HEK293 (cell line): ENCODE measurements at regions not wholly inside any gene's neighbourhood (a gene's known extent, or its start where the extent isn't known, plus 50 kb on each side); places are given as distances from the start of the nearest gene placed in this dataset.

Source experiments
- CTCF ChIA-PET: fragments of 350-600 bp; formaldehyde crosslinking; extraction: SDS; loops from one replicate; lab custom pipeline; 2021; ENCODE audit warnings: antibody characterized with exemption; lab: Yijun Ruan, JAX
- POLR2A ChIA-PET: fragments of 300-600 bp; formaldehyde crosslinking; extraction: SDS; loops from one replicate; lab custom pipeline; 2020; ENCODE audit warnings: antibody characterized with exemption, inconsistent platforms; lab: Yijun Ruan, JAX
- H3K27ac ChIP-seq: fragments of 200-500 bp; sonication (Bioruptor generic); 2 replicates; pipeline ENCODE4 v1.5.1; 2014; ENCODE audit warnings: low read depth, low read length, control low read depth, inconsistent platforms; ENCODE audit errors: extremely low read depth
- H3K36me3 ChIP-seq, 2 experiments: fragments of 200-500 bp in 1 of 2; sonication (Bioruptor generic) in 1 of 2; 1 replicate in 1 of 2; 2 replicates in 1 of 2; pipeline ENCODE4 v1.5.1; 2014 to 2017; ENCODE audit warnings: inconsistent platforms in 2 of 2, low read length in 2 of 2; ENCODE audit not compliant: control insufficient read depth in 2 of 2, insufficient read depth in 1 of 2
- H3K4me1 ChIP-seq: fragments of 200-500 bp; sonication (Bioruptor generic); 2 replicates; pipeline ENCODE4 v1.5.1; 2014; ENCODE audit warnings: mild to moderate bottlenecking, low read length, inconsistent platforms; ENCODE audit not compliant: control insufficient read depth, insufficient read depth
- H3K4me3 ChIP-seq: 2 replicates; pipeline ENCODE4 v1.5.1; 2011; ENCODE audit warnings: low read depth, mild to moderate bottlenecking, control low read depth, low read length, moderate library complexity
- H3K9me3 ChIP-seq: fragments of 200-500 bp; sonication (Bioruptor generic); 2 replicates; pipeline ENCODE4 v1.5.1; 2014; ENCODE audit warnings: low read depth, low read length, inconsistent platforms; ENCODE audit not compliant: control insufficient read depth, insufficient read depth
- BCL11B ChIP-seq: fragments of 450-650 bp; formaldehyde crosslinking; IDR thresholded peaks from 2 replicates; pipeline ENCODE4 v1.5.1; 2016; ENCODE audit warnings: low read depth, missing biosample characterization, missing genetic modification characterization
- EGR2 ChIP-seq: fragments of 450-650 bp; formaldehyde crosslinking; IDR thresholded peaks from 2 replicates; pipeline ENCODE4 v1.5.1; 2016; ENCODE audit warnings: low read depth, missing biosample characterization, missing genetic modification characterization
- GLI4 ChIP-seq: fragments of 450-650 bp; formaldehyde crosslinking; IDR thresholded peaks from 2 replicates; pipeline ENCODE4 v1.5.1; 2016; ENCODE audit warnings: missing biosample characterization, missing genetic modification characterization
- HOXD13 ChIP-seq: sonication (generic); formaldehyde crosslinking; IDR thresholded peaks from 2 replicates; pipeline ENCODE4 v1.8.0; 2022; ENCODE audit warnings: missing genetic modification reagents, borderline replicate concordance
- KLF16 ChIP-seq: fragments of 450-650 bp; formaldehyde crosslinking; IDR thresholded peaks from 2 replicates; pipeline ENCODE4 v1.5.1; 2017; ENCODE audit warnings: missing biosample characterization, missing genetic modification characterization
- KLF9 ChIP-seq: fragments of 450-650 bp; formaldehyde crosslinking; IDR thresholded peaks from 2 replicates; pipeline ENCODE4 v1.5.1; 2016; ENCODE audit warnings: missing biosample characterization, missing genetic modification characterization, low read depth
- MEIS1 ChIP-seq: sonication (generic); formaldehyde crosslinking; IDR thresholded peaks from 2 replicates; pipeline ENCODE4 v1.8.1; 2022; ENCODE audit warnings: missing genetic modification reagents, mild to moderate bottlenecking, borderline replicate concordance
- OVOL3 ChIP-seq: fragments of 450-650 bp; formaldehyde crosslinking; IDR thresholded peaks from 2 replicates; pipeline ENCODE4 v1.5.1; 2016; ENCODE audit warnings: missing biosample characterization, missing genetic modification characterization
- PRDM6 ChIP-seq: fragments of 450-650 bp; formaldehyde crosslinking; IDR thresholded peaks from 2 replicates; pipeline ENCODE4 v1.5.1; 2017; ENCODE audit warnings: missing biosample characterization, missing genetic modification characterization
- RBAK ChIP-seq: fragments of 450-650 bp; formaldehyde crosslinking; IDR thresholded peaks from 2 replicates; pipeline ENCODE4 v1.5.1; 2016; ENCODE audit warnings: missing biosample characterization, missing genetic modification characterization
- REPIN1 ChIP-seq: fragments of 450-650 bp; formaldehyde crosslinking; IDR thresholded peaks from 2 replicates; pipeline ENCODE4 v1.5.1; 2017; ENCODE audit warnings: missing biosample characterization, missing genetic modification characterization, low read depth
- SETDB1 ChIP-seq: IDR thresholded peaks from one replicate; pipeline ENCODE4 v1.6.1; 2017; ENCODE audit warnings: mild to moderate bottlenecking, low read length, moderate library complexity, mixed read lengths; ENCODE audit not compliant: insufficient read length
- TSHZ1 ChIP-seq: fragments of 450-650 bp; formaldehyde crosslinking; IDR thresholded peaks from 2 replicates; pipeline ENCODE4 v1.5.1; 2016; ENCODE audit warnings: missing biosample characterization, missing genetic modification characterization, borderline replicate concordance
- ZBTB6 ChIP-seq: fragments of 450-650 bp; formaldehyde crosslinking; IDR thresholded peaks from 2 replicates; pipeline ENCODE4 v1.5.1; 2017; ENCODE audit warnings: missing biosample characterization, missing genetic modification characterization
- ZIC2 ChIP-seq: fragments of 450-650 bp; formaldehyde crosslinking; IDR thresholded peaks from 2 replicates; pipeline ENCODE4 v1.5.1; 2016; ENCODE audit warnings: missing biosample characterization, missing genetic modification characterization
- ZNF138 ChIP-seq: fragments of 450-650 bp; formaldehyde crosslinking; IDR thresholded peaks from 2 replicates; pipeline ENCODE4 v1.5.1; 2016; ENCODE audit warnings: missing biosample characterization, missing genetic modification characterization, borderline replicate concordance
- ZNF169 ChIP-seq: fragments of 450-650 bp; formaldehyde crosslinking; IDR thresholded peaks from 2 replicates; pipeline ENCODE4 v1.5.1; 2016; ENCODE audit warnings: missing biosample characterization, missing genetic modification characterization
- ZNF18 ChIP-seq: fragments of 450-650 bp; formaldehyde crosslinking; IDR thresholded peaks from 2 replicates; pipeline ENCODE4 v1.5.1; 2016; ENCODE audit warnings: missing biosample characterization, missing genetic modification characterization
- ZNF184 ChIP-seq: fragments of 450-650 bp; IDR thresholded peaks from 2 replicates; pipeline ENCODE4 v1.5.1; 2018; ENCODE audit warnings: missing biosample characterization, mild to moderate bottlenecking, missing genetic modification characterization
- ZNF211 ChIP-seq: fragments of 450-650 bp; formaldehyde crosslinking; IDR thresholded peaks from 2 replicates; pipeline ENCODE4 v1.5.1; 2016; ENCODE audit warnings: low read depth, missing biosample characterization, missing genetic modification characterization
- ZNF214 ChIP-seq: fragments of 450-650 bp; formaldehyde crosslinking; IDR thresholded peaks from 2 replicates; pipeline ENCODE4 v1.5.1; 2017; ENCODE audit warnings: missing biosample characterization, mild to moderate bottlenecking, missing genetic modification characterization, borderline replicate concordance
- ZNF23 ChIP-seq: fragments of 450-650 bp; formaldehyde crosslinking; IDR thresholded peaks from 2 replicates; pipeline ENCODE4 v1.5.1; 2016; ENCODE audit warnings: missing biosample characterization, missing genetic modification characterization, borderline replicate concordance
- ZNF302 ChIP-seq: fragments of 450-650 bp; formaldehyde crosslinking; IDR thresholded peaks from 2 replicates; pipeline ENCODE4 v1.5.1; 2016; ENCODE audit warnings: missing biosample characterization, missing genetic modification characterization, low read depth
- ZNF354C ChIP-seq: fragments of 450-650 bp; formaldehyde crosslinking; IDR thresholded peaks from 2 replicates; pipeline ENCODE4 v1.5.1; 2016; ENCODE audit warnings: missing biosample characterization, missing genetic modification characterization, low read depth, borderline replicate concordance
- ZNF394 ChIP-seq: fragments of 450-650 bp; formaldehyde crosslinking; IDR thresholded peaks from 2 replicates; pipeline ENCODE4 v1.5.1; 2016; ENCODE audit warnings: missing biosample characterization, missing genetic modification characterization, mild to moderate bottlenecking, moderate library complexity, borderline replicate concordance
- ZNF571 ChIP-seq: fragments of 450-650 bp; formaldehyde crosslinking; IDR thresholded peaks from 2 replicates; pipeline ENCODE4 v1.5.0; 2017; ENCODE audit warnings: missing biosample characterization, missing genetic modification characterization
- ZNF585B ChIP-seq: fragments of 450-650 bp; formaldehyde crosslinking; IDR thresholded peaks from 2 replicates; pipeline ENCODE4 v1.5.1; 2016; ENCODE audit warnings: missing biosample characterization, missing genetic modification characterization
- ZNF677 ChIP-seq: fragments of 450-650 bp; IDR thresholded peaks from 2 replicates; pipeline ENCODE4 v1.5.0; 2018; ENCODE audit warnings: missing biosample characterization, mild to moderate bottlenecking, missing genetic modification characterization, moderate library complexity
- ZSCAN18 ChIP-seq: fragments of 450-650 bp; formaldehyde crosslinking; IDR thresholded peaks from 2 replicates; pipeline ENCODE4 v1.5.1; 2016; ENCODE audit warnings: missing biosample characterization, missing genetic modification characterization

- POLR2A ChIA-PET, result no interaction called here
- CTCF ChIA-PET, result no interaction called here
Measured at GRCh38 chr10:33777223-33777622, 442.8 kb upstream of the NRP1 start.

GRCh38 chr10:33776419-33777070, 442.1 kb upstream of the NRP1 start:
- Histone ChIP-seq H3K4me3 (no peak overlapping the region), H3K27ac (no peak overlapping the region), H3K9me3 (no peaks in the 10 kb centered on the region), H3K4me1 (no peaks in the 10 kb centered on the region), H3K36me3 (no peaks in the 10 kb centered on the region)
- ChIA-PET CTCF (no interaction called here), POLR2A (no interaction called here)
- TF ChIP-seq TSHZ1 (tag by site-specific recombination), result no peak
- no peak for TF ChIP-seq RBAK (tag by site-specific recombination)
- no peak for TF ChIP-seq MEIS1
- TF ChIP-seq ZBTB6 (tag by site-specific recombination), result no peak
- TF ChIP-seq EGR2, result no peak
- no peak for TF ChIP-seq SETDB1
- TF ChIP-seq PRDM6, result no peak
- TF ChIP-seq ZNF169 (tag by site-specific recombination), result no peak
- TF ChIP-seq ZNF677 (tag by site-specific recombination), result no peak
- TF ChIP-seq ZNF138 (tag by site-specific recombination), result no peak
- TF ChIP-seq ZNF571, result no peak
- no peak for TF ChIP-seq ZIC2 (tag by site-specific recombination)
- no peak for TF ChIP-seq OVOL3 (tag by site-specific recombination)
- TF ChIP-seq ZSCAN18 (tag by site-specific recombination), result no peak

More at GRCh38 chr10:33777223-33777622, 442.8 kb upstream of the NRP1 start:
- TF ChIP-seq ZNF302 (tag by site-specific recombination), result no peak
- TF ChIP-seq ZNF184, result no peak
- no peak for TF ChIP-seq BCL11B (tag by site-specific recombination)
- TF ChIP-seq ZNF211 (tag by site-specific recombination), result no peak
- TF ChIP-seq KLF16, result no peak
- no peak for TF ChIP-seq HOXD13 (CRISPR knock-in tag)
- TF ChIP-seq ZNF23 (tag by site-specific recombination), result no peak
- TF ChIP-seq ZNF394 (tag by site-specific recombination), result no peak
- TF ChIP-seq KLF9 (tag by site-specific recombination), result no peak
- no peak for TF ChIP-seq GLI4
- no peak for TF ChIP-seq REPIN1 (tag by site-specific recombination)
- no peak for TF ChIP-seq ZNF214 (tag by site-specific recombination)
- no peak for TF ChIP-seq ZNF18 (tag by site-specific recombination)
- TF ChIP-seq ZNF354C (tag by site-specific recombination), result no peak
- TF ChIP-seq ZNF585B (tag by site-specific recombination), result no peak
- H3K4me3 ChIP-seq, result no peak overlapping the region
- no peaks in the 10 kb centered on the region for H3K4me1 ChIP-seq
- H3K36me3 ChIP-seq, result no peaks in the 10 kb centered on the region
- no peak overlapping the region for H3K27ac ChIP-seq
- no peaks in the 10 kb centered on the region for H3K9me3 ChIP-seq
